H54 (cell line): ENCODE measurements at regions not wholly inside any gene's neighbourhood (a gene's known extent, or its start where the extent isn't known, plus 50 kb on each side); places are given as distances from the start of the nearest gene placed in this dataset.
A peak's percentile ranks its signal among the peaks of the same experiment; 100 is the strongest.
"Not testable (repeated sequence)": the region's sequence is repeated elsewhere in the genome, so short reads cannot be mapped to it uniquely, and the experiment has no call there.

Experiments used
- DNase-seq: peaks from one replicate; pipeline ENCODE4 v3.0.0; 2011; ENCODE audit warnings: low spot score, mixed read lengths; ENCODE audit not compliant: insufficient read length
- FAIRE-seq: peaks from 3 replicates; lab custom pipeline; 2011; peaks lifted over from hg19 to GRCh38; lab: Jason Lieb, UNC
- POLR2A ChIP-seq: IDR thresholded peaks from 2 replicates; pipeline ENCODE4 v1.6.1; 2011; ENCODE audit warnings: low read depth, mild to moderate bottlenecking, low read length

- no peak for FAIRE-seq
- DNase-seq, result no peak
- TF ChIP-seq POLR2A, result no peak
Observed at GRCh38 chr10:91076991-91077548, 143.4 kb upstream of the PCGF5 start.

DNA sequence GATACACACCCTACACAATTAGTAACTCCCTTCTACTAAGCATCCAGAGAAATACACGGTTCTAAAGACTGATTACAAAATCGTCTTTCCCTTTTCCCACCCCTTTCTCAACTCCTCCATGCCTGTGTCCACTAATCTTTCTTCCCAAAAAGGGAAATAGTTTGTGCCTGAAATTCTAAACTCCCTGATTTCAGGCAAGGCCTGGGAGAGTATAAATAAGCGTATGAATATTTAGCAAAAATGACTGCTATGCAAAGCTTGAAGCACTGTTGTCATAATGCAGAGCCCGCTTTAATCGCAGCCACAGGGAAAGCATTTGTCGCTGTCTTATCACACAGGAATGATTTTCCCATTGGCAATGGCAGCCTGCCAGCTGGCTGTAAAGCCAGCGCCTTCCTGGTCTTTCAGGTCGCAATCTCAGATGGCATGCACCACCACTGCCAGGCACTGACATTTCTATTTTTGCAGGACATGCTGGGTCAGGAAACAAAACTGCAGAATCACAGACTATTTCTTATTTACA, 142.9 kb upstream of the PCGF5 start:
- TF ChIP-seq POLR2A, result no peak
- DNase-seq, result no peak
- no peak for FAIRE-seq

GRCh38 chr10:91080776-91081175, 139.7 kb upstream of the PCGF5 start:
- DNase-seq, result no peak
- no peak for FAIRE-seq
- no peak for TF ChIP-seq POLR2A

DNA sequence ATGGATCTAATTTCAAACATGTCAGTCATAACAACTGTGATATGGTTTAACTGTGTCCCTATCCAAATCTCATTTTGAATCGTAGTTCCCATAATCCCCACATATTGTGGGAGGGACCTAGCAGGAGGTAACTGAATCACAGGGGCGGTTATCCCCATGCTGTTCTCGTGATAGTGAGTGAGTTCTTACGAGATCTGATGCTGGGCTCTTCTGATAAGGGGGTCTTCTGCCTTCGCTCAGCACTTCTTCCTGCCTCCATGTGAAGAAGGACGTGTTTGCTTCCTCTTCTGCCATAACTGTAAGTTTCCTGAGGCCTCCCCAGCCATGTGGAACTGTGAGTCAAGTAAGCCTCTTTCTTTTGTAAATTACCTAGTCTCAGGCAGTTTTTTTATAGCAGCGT, 138.0 kb upstream of the PCGF5 start:
- no peak for TF ChIP-seq POLR2A
- FAIRE-seq (peak; percentile 78), DNase-seq (no peak)

DNA sequence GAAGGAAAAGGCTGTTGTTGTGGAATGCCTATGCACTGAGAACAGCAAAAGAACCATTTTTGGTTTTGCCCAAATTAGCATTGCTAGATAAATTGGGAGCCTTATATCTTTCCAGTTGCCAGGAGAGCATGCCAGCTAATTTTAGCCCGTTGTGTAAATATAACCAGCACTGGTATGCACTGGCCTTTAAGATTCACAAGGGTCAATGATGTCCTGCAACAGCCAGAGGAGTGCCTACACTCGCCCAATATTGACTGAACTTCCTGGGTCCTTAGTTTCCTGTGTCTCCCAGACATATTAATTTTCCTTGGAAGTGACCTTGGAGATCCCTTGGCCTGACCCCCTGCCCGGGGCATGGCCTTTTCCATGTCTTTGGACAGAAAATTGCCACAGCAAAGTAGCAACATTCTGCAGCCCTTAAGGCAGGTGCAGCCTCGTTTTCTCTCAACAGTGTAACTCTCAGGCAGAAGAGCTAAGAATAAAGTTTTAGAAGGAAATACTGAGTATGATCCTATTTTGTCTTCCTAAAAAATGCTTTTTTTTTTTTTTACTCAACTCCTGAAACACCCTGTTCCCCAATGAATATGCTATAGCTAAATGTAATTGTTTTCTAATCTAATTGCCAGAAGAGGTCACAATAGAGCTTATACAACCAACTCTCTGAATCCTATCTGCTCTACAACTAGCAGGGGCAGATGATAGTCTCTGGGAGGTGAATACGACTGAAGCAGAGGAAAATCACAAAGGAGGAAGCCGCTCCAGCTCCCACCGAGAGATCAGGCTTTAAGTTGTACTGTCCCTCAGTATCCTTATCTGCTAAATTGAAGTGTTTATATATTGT, 131.9 kb upstream of the PCGF5 start:
- TF ChIP-seq POLR2A, result no peak
- FAIRE-seq (peak; percentile 83), DNase-seq (no peak)

DNA sequence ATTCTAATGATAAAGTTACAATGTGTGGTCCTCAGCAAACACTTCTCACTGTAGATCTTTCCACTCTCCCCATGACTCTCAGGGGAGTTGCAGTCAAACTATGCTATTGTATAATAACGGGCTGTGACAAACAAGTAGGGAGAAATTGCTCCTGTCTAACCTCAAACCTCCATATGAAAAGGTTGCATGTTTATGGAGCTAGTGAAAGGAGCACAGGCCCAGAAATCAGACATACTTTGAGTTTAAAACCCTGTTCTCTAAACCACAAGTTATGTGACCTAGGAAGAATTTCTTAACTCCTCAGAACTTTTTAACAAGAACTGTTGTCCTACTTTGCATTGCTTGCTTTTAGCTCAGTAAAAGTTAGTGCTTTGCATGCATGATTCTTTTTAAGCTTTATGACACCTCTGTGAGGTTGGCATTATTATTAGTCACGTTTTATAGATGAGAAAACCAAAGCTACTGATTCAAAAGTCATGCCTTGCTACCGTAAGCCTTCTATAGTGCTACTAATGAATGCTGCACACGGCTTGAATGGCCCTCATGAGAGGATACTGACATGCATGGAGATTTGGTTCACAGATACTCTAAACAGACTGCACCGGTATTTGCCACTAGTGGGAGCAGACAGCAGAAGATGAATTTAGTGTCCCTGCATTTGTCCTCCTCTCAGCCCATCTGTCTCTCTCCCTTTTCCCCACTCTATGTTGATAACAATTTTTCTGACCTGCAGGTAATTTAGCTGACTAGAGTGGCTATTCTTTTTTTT, 129.5 kb upstream of the PCGF5 start:
- TF ChIP-seq POLR2A, result no peak
- DNase-seq (no peak), FAIRE-seq (no peak)

DNA sequence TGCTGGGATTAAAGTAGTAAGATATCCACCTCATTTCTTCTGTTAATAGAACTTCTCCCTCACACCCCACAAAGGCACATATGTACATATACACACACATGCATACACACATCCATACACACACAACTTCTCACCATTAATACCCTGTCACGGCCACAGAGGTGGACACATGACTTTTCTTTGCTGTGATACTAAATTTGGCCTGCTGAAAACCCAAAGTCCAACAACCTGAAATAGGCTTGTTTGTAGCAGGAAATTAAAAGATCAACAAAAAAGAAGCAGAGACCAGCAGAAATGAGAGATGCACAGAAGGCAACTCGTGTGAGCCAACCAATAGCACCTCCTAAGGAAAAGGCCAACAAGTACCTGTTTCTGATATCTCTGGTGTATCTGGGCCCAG, 128.7 kb upstream of the PCGF5 start:
- no peak for TF ChIP-seq POLR2A
- DNase-seq, result no peak
- FAIRE-seq, result no peak

- no peak for FAIRE-seq
- TF ChIP-seq POLR2A, result no peak
- DNase-seq, result no peak
Observed at GRCh38 chr10:91096274-91096673, 124.2 kb upstream of the PCGF5 start.

DNA sequence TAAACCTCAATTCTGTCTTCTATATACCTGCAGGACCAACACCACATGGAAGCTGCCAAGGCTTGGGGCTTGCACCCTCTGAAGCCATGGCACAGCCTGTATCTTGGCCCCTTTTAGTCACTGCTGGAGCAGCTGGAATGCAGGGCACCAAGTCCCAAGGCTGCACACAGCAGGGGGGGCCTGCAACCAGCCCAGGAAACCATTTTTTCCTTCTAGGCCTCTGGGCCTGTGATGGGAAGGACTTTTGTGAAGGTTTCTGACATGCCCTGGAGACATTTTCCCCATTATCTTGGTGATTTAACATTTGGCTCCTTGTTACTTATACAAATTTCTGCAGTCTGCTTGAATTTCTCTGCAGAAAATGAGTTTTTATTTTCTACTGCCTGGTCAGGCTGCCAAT, 123.2 kb upstream of the PCGF5 start:
- no peak for TF ChIP-seq POLR2A
- no peak for FAIRE-seq
- DNase-seq, result no peak

GRCh38 chr10:91098021-91098420, 122.4 kb upstream of the PCGF5 start:
- not testable (repeated sequence) for DNase-seq

GRCh38 chr10:91103384-91104192, 116.9 kb upstream of the PCGF5 start:
- no peak for FAIRE-seq
- no peak for TF ChIP-seq POLR2A
- DNase-seq, result no peak

More at GRCh38 chr10:91098021-91098420, 122.4 kb upstream of the PCGF5 start:
- not testable (repeated sequence) for FAIRE-seq

GRCh38 chr10:91104193-91105041, 116.0 kb upstream of the PCGF5 start:
- no peak for FAIRE-seq
- no peak for TF ChIP-seq POLR2A
- DNase-seq, result no peak
